Tongue (tissue), 1 donor: ENCODE measurements at regions not wholly inside any gene's neighbourhood (a gene's known extent, or its start where the extent isn't known, plus 50 kb on each side); places are given as distances from the start of the nearest gene placed in this dataset.

ENCODE experiments used
- DNase-seq: peaks from one replicate; pipeline ENCODE4 v3.0.0-alpha.2; 2015

DNA sequence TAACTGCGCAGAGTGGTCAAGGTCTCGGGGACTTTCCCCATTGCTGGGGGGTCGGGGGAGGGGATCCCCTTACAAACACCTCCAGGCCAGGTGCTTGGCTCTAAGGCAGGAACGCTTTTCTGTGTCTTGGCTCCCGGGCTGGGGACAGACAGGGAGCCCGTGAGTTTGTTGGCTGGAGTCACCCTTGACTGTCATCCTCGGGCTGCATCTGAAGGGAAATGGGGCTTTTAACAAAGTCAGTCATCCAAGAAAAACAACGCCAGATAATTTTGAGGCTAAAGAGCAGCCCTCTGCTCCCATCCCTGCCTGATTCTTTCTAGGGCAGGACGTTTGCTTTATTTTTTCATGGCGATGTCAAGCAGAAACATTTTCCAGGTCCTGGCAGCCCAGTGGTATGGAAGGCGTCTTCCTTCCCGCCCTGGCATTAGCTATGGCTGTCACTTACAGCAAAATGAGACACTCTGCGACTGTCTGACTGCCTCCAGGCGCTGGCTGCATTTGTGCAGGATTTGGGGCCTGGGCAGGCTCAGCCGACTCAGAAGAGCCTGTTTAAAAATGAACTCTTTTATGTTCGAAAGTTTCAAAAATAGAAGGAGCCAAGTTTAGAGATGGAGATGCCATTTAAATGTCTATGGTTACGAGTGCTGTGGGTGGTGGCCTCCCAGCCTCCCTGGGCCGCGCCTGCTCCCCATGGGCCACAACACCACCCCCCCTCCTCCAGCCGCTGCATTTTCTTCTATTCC lies 54.7 kb upstream of the TNS3 start:
- DNase-seq, result peak; percentile 76

DNA sequence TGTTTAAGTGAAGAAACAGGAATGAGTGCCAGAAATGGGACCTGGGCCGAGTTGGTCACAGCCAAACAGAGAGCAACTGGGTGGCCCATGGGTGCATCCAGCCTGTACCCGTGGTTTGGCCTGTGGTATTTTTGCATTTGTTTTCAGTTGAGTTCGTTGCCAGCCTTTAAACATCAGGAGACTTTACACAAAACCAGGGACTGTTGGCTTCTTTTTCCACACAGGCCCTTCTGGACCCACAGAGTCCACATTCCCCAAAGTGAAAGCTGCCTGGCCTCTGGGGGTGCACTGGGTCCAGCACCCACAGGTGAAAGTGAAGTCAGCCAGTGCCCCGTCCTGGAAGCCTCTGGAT lies 54.1 kb upstream of the TNS3 start:
- DNase-seq, result no peak

DNA sequence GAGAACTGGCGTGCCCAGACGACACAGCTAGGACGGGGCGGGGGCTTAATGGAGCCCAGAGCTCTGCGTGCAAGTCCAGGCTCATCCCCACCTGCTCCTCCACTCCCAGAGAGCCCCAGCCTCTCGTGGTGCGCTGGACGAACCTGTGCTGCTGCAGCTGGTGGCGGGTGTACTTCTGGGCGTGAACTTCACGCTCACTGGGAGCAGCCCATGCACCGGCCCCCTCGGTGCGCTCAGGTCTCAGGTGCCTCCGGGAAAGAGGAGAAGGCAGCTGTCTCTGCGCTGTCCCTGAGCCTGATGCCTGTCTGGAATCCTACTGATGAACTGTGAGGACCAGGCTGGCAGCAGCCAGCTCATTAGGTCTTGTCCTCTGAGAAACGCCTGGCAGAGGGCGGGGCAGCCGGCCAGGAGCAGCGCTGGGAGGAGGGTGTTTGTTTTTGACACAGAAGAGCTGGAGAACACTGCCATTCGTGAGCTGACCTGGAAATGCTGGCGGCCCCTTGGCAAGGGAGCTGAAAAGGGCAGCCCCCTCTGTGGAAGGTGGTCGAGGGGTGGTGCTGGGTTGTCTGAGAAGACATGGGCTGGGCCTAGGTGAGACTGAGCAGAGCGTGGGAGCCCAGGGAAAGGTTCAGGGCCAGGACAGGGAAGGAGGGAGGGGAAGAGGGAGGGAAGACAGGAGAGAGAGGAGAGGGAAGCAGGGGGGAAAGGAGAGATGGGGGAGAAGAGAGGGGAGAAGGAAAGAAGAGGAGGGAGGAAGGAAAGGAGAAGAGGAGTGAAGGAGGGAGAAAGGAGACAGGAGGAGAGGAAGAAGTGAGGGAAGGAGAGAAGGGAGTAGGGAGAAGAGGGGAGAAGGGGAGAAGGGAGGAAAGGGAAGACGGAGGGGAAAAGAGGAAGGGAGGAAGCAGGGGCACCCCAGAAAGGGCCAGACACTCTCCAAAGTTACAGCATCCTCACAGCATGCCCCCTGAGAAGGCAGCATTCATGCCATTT lies 53.5 kb upstream of the TNS3 start:
- DNase-seq, result peak; percentile 60

DNA sequence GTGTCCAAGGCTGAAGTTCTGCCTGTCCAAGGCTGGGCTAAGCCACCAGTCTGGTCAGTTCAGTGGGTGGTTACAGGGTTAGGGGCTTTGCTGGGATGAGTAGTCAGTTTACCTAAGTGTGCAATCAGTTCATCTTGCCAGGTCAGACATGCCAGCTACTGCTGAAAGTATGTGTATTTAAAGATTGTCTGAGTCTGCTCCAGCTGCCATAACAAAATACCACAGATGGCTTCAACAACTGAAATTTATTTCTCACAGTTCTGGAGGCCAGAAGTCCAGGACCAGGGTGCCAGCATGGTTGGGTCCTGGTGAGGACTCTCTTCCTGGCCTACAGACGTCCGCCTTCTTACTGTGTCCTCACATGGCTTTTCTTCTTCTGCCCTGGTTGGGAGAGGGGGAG lies 52.4 kb upstream of the TNS3 start:
- DNase-seq, result no peak

DNA sequence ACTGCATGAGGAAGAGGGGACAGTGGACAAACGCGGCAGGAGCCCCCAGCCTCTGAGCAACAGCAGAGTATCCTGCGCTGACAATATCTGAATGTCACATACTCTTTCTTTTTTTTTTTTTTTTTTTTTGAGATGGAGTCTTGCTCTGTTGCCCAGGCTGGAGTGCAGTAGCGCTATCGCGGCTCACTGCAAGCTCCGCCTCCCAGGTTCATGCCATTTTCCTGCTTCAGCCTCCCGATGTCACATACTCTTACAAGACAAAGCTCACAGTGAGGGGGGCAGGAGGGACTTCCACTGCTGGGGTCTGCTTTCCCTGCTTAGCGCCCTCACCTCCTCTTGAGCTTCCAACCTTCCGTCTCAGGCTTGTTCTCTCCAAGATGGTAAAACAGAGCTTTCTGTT lies 51.2 kb upstream of the TNS3 start:
- DNase-seq, result no peak
